Aorta (tissue), 5 donors: ENCODE measurements at regions not wholly inside any gene's neighbourhood (a gene's known extent, or its start where the extent isn't known, plus 50 kb on each side); places are given as distances from the start of the nearest gene placed in this dataset.

Experiments
- ATAC-seq: fragments of 200-7000 bp; cut with Tn5 transposase; one replicate; pipeline ENCODE4 v1.9.1; 2022; ENCODE audit warnings: moderate library complexity; ENCODE audit not compliant: low FRiP score
- DNase-seq, 2 donors: peaks; one replicate each; pipeline ENCODE4 v3.0.0-alpha.2; 2020
- H3K27ac ChIP-seq, 2 donors: one replicate each; pipeline ENCODE4 v1.5.1; 2013; ENCODE audit warnings: low read length in 2 of 2, mild to moderate bottlenecking in 2 of 2, moderate library complexity in 2 of 2, control low read depth in 1 of 2, inconsistent platforms in 1 of 2, low read depth in 1 of 2
- H3K27me3 ChIP-seq, 2 donors: one replicate each; pipeline ENCODE4 v1.6.1; 2013; ENCODE audit warnings: control low read depth in 1 of 2, low read length in 1 of 2, mild to moderate bottlenecking in 1 of 2, moderate library complexity in 1 of 2; ENCODE audit not compliant: insufficient read depth in 2 of 2, control insufficient read depth in 1 of 2
- H3K36me3 ChIP-seq, 2 donors: one replicate each; pipeline ENCODE4 v1.6.1; 2013; ENCODE audit warnings: control low read depth in 1 of 2, low read length in 1 of 2, mild to moderate bottlenecking in 1 of 2; ENCODE audit not compliant: insufficient read depth in 2 of 2, control insufficient read depth in 1 of 2
- H3K4me1 ChIP-seq, 2 donors: one replicate each; pipeline ENCODE4 v1.6.1; 2013; ENCODE audit warnings: low read length in 2 of 2, control low read depth in 1 of 2, mild to moderate bottlenecking in 1 of 2, moderate library complexity in 1 of 2; ENCODE audit not compliant: insufficient read depth in 2 of 2, control insufficient read depth in 1 of 2
- H3K4me3 ChIP-seq, 2 donors: one replicate each; pipeline ENCODE4 v1.5.1; 2013; ENCODE audit warnings: low read length in 2 of 2, control low read depth in 1 of 2, mild to moderate bottlenecking in 1 of 2
- H3K9me3 ChIP-seq: one replicate; pipeline ENCODE4 v1.6.1; 2013; ENCODE audit warnings: mild to moderate bottlenecking, low read length; ENCODE audit not compliant: control insufficient read depth
- WGBS, 2 donors: extraction: QIAGEN DNeasy Blood & Tissue Kit; methylation state at CpG; one replicate each; pipeline ENCODE4 v1.1.7; 2013; 5-methylcytosine and 5-hydroxymethylcytosine counted together
- intact Hi-C, 2 donors: fragments of 100-400 bp; cut with DNase I; formaldehyde crosslinking; loops; one replicate each; pipeline versions ENCODE4 v1.14.2 to v1.15.0; 2022
- donor health status: healthy with polysubstance abuse.
- donor health status: Bipolar disorder and iron deficiency.
- donor health status: DM: no; HTN: no; CAD: no.
- donor health status: DM: no; HTN: no; CAD: no.
- donor health status: DM: yes; HTN: yes; CAD: no.

DNA sequence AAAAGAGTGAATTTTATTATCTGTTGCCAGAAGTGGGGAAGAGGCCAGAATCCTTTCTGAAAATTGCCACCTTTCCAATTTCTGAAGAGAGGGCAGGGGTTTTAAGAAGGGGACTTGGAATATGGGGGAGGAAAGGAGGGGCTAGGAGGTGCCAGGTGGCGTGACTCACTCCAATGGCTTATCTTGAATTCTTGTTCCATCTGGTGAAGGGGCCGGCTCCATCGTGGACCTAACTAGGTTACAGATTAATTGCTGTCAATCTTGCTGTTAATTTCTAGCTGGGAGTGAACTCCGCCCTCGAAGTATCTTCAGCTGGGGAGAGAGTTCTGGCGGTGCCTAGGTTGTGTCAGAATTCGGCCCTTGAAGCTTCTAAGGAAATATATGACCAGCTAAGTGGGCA lies 138.7 kb downstream of the YTHDC2 start:
- intact Hi-C loops: no loop called here
- Histone ChIP-seq H3K27me3 (no peaks in the 10 kb centered on the region), H3K9me3 (no peaks in the 10 kb centered on the region), H3K27ac (no peak overlapping the region), H3K4me1 (no peaks in the 10 kb centered on the region), H3K36me3 (no peaks in the 10 kb centered on the region), H3K4me3 (no peak overlapping the region)
- ATAC-seq (no peak), DNase-seq (no peak)
- 68 to 69% methylated on average over 7 of the region's 7 CpGs for WGBS, 2 donors

GRCh38 chr5:113654828-113655227 lies 141.3 kb downstream of the YTHDC2 start:
- Histone ChIP-seq H3K4me3 (no peak overlapping the region), H3K36me3 (no peaks in the 10 kb centered on the region), H3K4me1 (no peaks in the 10 kb centered on the region), H3K9me3 (no peaks in the 10 kb centered on the region), H3K27me3 (no peaks in the 10 kb centered on the region), H3K27ac (no peak overlapping the region)
- WGBS, 2 donors: 60 to 74% methylated on average over 3 of the region's 3 CpGs
- ATAC-seq (no peak), DNase-seq (no peak)
- intact Hi-C loops: no loop called here

- H3K4me3 ChIP-seq: no peak overlapping the region
- H3K27me3 ChIP-seq: no peaks in the 10 kb centered on the region
- 55 to 63% methylated on average over 3 of the region's 3 CpGs for WGBS, 2 donors
- DNase-seq (no peak), ATAC-seq (no peak)
- H3K4me1 ChIP-seq: no peaks in the 10 kb centered on the region
- no peaks in the 10 kb centered on the region for H3K9me3 ChIP-seq
- intact Hi-C loops: no loop called here
- no peaks in the 10 kb centered on the region for H3K36me3 ChIP-seq
- no peak overlapping the region for H3K27ac ChIP-seq
Observed at GRCh38 chr5:113660206-113660605, 146.7 kb downstream of the YTHDC2 start.

- WGBS, 2 donors: 48 to 50% methylated on average over 1 of the region's 1 CpG
- DNase-seq (no peak), ATAC-seq (no peak)
- intact Hi-C loops: no loop called here
- Histone ChIP-seq H3K9me3 (no peaks in the 10 kb centered on the region), H3K27ac (no peak overlapping the region), H3K27me3 (no peaks in the 10 kb centered on the region), H3K4me1 (no peaks in the 10 kb centered on the region), H3K4me3 (no peak overlapping the region), H3K36me3 (no peaks in the 10 kb centered on the region)
Observed at GRCh38 chr5:113660706-113661250, 147.3 kb downstream of the YTHDC2 start.

DNA sequence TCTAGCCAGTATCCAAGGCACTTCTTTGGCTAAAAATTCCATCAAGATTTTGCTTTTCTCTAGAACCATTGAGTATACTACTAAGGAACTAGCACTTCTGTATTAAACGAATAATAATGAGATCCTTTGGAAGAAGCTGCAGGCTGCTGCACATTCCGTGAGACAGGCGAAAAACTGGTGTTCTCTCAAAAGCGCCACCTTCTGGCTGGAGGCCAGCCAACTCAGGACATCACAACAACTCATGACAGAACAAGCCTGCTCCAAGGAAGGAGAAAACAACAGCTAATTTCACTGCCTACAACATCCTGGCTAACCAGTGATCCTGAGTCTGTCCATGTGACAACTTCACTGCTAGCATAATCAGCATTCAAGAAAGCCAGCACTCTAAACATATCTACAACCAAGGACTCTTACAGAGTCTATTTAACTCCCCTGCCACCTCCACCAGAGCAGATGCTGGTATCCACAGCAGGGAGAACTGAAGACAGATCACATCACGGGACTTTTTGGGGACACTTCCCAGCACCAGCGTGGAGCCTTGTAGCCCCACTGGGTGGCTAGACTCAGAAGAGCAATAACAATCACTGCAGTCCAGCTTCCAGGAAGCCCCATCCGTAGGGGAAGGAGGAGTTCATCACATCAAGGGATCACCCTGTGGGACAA lies 150.5 kb downstream of the YTHDC2 start:
- no peak for ATAC-seq
- H3K9me3 ChIP-seq: no peaks in the 10 kb centered on the region
- no peaks in the 10 kb centered on the region for H3K4me1 ChIP-seq
- DNase-seq: peak in 1 of 2 donors; percentile 58
- intact Hi-C loops: no loop called here
- no peak overlapping the region for H3K4me3 ChIP-seq
- no peak overlapping the region for H3K27ac ChIP-seq
- H3K27me3 ChIP-seq: no peaks in the 10 kb centered on the region
- WGBS, 2 donors: 68 to 69% methylated on average over 7 of the region's 7 CpGs
- H3K36me3 ChIP-seq: no peaks in the 10 kb centered on the region

DNA sequence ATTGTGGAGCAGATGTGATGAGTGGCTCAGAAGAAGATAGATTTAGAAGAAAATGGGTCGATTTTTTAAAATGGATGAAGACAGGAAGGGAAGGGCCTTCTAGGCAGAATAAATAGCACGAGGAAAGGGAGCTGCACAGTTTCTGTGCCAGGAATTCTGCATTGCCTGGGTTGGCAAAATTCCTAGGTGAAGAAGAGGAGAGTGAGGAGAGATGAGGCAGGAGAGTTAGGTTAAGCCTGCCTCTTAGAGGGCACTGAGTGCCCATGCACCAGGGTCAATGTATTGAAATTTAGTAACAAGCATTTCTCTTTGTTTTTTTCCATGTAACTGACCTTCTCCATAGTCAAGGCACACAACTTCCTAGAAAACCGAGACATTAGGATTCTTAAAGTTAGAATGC lies 159.5 kb downstream of the YTHDC2 start:
- ATAC-seq (no peak), DNase-seq (no peak)
- intact Hi-C loops: no loop called here
- Histone ChIP-seq H3K27ac (no peak overlapping the region), H3K4me1 (no peaks in the 10 kb centered on the region), H3K27me3 (no peaks in the 10 kb centered on the region), H3K36me3 (no peaks in the 10 kb centered on the region), H3K4me3 (no peak overlapping the region), H3K9me3 (peaks cover 2% of the 10 kb centered on the region)
- 33 to 42% methylated on average over 3 of the region's 3 CpGs for WGBS, 2 donors

GRCh38 chr5:113675166-113675565 lies 161.7 kb downstream of the YTHDC2 start:
- H3K36me3 ChIP-seq: no peaks in the 10 kb centered on the region
- 89 to 95% methylated on average over 3 of the region's 3 CpGs for WGBS, 2 donors
- H3K27ac ChIP-seq: no peak overlapping the region
- no peak overlapping the region for H3K4me3 ChIP-seq
- no peak for ATAC-seq
- intact Hi-C loops: loop anchor here in 1 of 2 donors (5.0 kb wide), 1 partner anchor 777 kb away; no protein-coding TSS in a partner anchor
- DNase-seq: no peak
- peaks cover 2% of the 10 kb centered on the region for H3K9me3 ChIP-seq
- H3K27me3 ChIP-seq: no peaks in the 10 kb centered on the region
- no peaks in the 10 kb centered on the region for H3K4me1 ChIP-seq

DNA sequence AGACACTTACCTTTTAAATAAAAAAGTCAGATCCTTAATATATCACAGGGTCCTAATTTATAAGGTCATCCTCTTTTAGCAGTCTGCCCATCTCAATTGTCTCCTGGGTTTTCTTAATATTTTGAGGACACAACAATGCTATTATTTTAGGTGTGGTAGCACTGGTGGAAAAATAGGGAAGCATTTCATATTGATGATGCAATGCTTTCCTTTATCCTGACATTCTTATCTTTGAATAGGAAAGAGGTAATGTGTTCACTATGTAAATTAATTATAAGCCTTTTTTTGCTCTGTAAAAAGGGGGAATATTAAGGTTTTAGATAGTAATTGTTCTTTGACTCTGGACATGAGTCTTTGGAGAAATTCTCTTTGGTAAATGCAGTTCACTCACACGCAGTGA lies 164.7 kb downstream of the YTHDC2 start:
- 28 to 32% methylated on average over 1 of the region's 1 CpG for WGBS, 2 donors
- intact Hi-C loops: loop anchor here (2.0 to 5.0 kb wide), 2 partner anchors 771 to 774 kb away; no protein-coding TSS in a partner anchor

GRCh38 chr5:113678924-113679575 lies 165.6 kb downstream of the YTHDC2 start:
- Histone ChIP-seq H3K4me3 (no peak overlapping the region), H3K27ac (no peak overlapping the region), H3K9me3 (peaks cover 2% of the 10 kb centered on the region), H3K27me3 (no peaks in the 10 kb centered on the region), H3K36me3 (no peaks in the 10 kb centered on the region), H3K4me1 (no peaks in the 10 kb centered on the region)
- DNase-seq (no peak), ATAC-seq (no peak)
- intact Hi-C loops: loop anchor here (2.0 to 5.0 kb wide), 2 partner anchors 770 to 773 kb away; no protein-coding TSS in a partner anchor
- WGBS, 2 donors: 38 to 41% methylated on average over 7 of the region's 7 CpGs

More for the DNA sequence above, 164.7 kb downstream of the YTHDC2 start:
- H3K27me3 ChIP-seq: no peaks in the 10 kb centered on the region
- ATAC-seq: no peak
- H3K4me3 ChIP-seq: no peak overlapping the region
- no peak overlapping the region for H3K27ac ChIP-seq
- no peak for DNase-seq
- no peaks in the 10 kb centered on the region for H3K36me3 ChIP-seq
- peaks cover 2% of the 10 kb centered on the region for H3K9me3 ChIP-seq
- H3K4me1 ChIP-seq: no peaks in the 10 kb centered on the region
